Breast epithelium (tissue), 3 donors: ENCODE measurements at regions not wholly inside any gene's neighbourhood (a gene's known extent, or its start where the extent isn't known, plus 50 kb on each side); places are given as distances from the start of the nearest gene placed in this dataset.

Source experiments
- POLR2A ChIP-seq: fragments of 450-650 bp; IDR thresholded peaks from one replicate; pipeline ENCODE4 v1.6.1; 2016; ENCODE audit warnings: antibody characterized with exemption, mild to moderate bottlenecking, moderate library complexity
- TF ChIP-seq, protein P1 (sequence below), 3 donors: fragments of 450-650 bp; IDR thresholded peaks; one replicate each; pipeline ENCODE4 v1.5.1; 2016 to 2017; ENCODE audit warnings: antibody characterized with exemption in 3 of 3, mild to moderate bottlenecking in 3 of 3, moderate library complexity in 3 of 3

DNA sequence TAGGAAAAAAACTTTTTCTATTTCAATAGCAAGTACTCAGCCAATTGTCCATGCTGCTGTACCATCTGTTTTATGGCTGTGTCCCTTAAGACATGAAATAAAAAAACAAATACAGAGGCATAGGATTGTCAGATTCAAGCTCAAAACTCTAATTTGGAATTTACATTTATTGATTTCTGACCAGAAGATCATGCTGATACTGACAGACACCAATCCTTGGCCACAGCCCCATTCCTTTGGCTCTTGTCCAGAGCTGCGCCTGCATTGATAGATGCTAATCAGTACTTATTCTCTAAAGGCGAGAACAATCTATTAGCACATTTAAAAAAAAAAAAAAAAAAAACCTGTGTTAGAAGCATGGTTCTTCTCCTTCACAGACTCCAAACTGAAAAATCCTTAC is 384.6 kb downstream of the TMEM232 start:
- TF ChIP-seq POLR2A: no peak
- TF ChIP-seq, protein P1, sequence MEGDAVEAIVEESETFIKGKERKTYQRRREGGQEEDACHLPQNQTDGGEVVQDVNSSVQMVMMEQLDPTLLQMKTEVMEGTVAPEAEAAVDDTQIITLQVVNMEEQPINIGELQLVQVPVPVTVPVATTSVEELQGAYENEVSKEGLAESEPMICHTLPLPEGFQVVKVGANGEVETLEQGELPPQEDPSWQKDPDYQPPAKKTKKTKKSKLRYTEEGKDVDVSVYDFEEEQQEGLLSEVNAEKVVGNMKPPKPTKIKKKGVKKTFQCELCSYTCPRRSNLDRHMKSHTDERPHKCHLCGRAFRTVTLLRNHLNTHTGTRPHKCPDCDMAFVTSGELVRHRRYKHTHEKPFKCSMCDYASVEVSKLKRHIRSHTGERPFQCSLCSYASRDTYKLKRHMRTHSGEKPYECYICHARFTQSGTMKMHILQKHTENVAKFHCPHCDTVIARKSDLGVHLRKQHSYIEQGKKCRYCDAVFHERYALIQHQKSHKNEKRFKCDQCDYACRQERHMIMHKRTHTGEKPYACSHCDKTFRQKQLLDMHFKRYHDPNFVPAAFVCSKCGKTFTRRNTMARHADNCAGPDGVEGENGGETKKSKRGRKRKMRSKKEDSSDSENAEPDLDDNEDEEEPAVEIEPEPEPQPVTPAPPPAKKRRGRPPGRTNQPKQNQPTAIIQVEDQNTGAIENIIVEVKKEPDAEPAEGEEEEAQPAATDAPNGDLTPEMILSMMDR (IDR thresholded peaks at IDR 0.05): no peak
